GM18519 (cell line): ENCODE measurements at regions not wholly inside any gene's neighbourhood (a gene's known extent, or its start where the extent isn't known, plus 50 kb on each side); places are given as distances from the start of the nearest gene placed in this dataset.

Source experiments
- ATAC-seq: cut with Tn5 transposase; IDR thresholded peaks from one replicate; pipeline ENCODE4 v1.9.1; 2021; ENCODE audit warnings: mild to moderate bottlenecking, moderate library complexity; ENCODE audit not compliant: unreplicated experiment, low FRiP score

- ATAC-seq, result no peak
Observed at GRCh38 chr5:2201011-2201410, 318.3 kb upstream of the IRX4 start.

GRCh38 chr5:2200261-2200950, 317.7 kb upstream of the IRX4 start:
- ATAC-seq, result no peak

GRCh38 chr5:2199697-2200096, 317.0 kb upstream of the IRX4 start:
- no peak for ATAC-seq

DNA sequence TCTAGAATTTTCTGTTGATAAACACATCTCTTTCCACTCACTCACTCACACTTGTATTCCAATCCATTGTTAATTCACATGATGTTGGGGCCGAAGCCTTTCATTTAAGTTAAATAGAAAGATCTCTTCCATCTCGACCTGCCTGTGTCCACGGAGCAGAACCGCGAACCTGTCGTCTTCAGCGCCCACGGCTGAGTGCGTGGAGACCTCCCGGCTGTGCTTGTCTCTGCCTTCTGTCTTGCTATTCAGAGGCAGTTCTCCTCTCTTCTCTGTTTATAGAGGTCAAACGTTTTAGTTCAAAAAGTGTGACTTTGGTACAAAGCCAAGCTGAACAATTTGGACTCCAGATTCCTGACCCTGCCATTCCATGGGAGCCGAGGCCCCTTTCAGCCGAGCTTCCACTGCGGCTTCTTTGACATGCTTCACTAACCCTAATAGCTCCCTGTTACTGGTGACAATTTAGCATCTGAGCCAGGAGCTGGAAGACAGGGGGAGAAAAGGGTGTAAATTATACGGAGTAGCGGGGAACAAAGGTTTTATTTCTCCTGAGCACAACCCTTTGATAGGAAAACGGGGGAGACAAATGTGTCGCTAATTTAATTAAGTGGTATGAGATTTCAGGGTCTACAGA, 314.4 kb upstream of the IRX4 start:
- no peak for ATAC-seq

DNA sequence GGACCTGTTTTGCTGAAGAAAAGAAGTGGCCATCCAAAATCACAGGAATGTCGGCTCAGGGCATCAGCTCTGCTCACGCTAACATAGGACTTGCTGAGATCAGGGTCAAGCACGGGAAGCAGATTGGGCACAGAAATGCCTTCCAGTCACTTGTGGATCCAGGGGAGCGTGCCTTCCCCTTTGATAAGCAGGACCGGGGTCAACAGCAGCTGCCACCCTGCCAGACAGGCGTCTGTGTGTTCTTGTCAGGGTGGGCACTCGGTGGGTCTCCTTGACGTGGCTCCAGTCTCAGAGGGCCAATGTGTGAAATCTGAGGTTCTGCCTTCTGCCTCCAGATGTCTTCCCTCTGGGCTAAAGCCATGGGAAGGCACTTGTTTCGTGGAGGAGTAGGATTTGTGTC, 313.7 kb upstream of the IRX4 start:
- no peak for ATAC-seq

GRCh38 chr5:2194949-2195348, 312.2 kb upstream of the IRX4 start:
- no peak for ATAC-seq

DNA sequence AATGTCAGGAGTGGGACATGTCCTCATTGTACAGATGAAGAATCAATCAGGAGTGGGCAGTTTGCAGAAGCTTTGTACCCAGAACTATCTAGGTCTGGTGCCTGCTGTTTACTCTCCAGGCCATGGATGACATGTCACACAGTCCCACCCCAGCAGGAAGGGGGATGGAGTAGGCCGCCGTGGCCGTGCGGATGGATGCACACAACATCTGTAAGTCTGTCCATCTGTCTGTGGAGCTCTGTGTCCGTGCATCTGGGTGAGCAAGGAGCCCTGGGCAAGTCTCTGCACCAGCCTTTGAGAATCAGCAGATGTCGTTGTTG, 311.5 kb upstream of the IRX4 start:
- ATAC-seq, result no peak

DNA sequence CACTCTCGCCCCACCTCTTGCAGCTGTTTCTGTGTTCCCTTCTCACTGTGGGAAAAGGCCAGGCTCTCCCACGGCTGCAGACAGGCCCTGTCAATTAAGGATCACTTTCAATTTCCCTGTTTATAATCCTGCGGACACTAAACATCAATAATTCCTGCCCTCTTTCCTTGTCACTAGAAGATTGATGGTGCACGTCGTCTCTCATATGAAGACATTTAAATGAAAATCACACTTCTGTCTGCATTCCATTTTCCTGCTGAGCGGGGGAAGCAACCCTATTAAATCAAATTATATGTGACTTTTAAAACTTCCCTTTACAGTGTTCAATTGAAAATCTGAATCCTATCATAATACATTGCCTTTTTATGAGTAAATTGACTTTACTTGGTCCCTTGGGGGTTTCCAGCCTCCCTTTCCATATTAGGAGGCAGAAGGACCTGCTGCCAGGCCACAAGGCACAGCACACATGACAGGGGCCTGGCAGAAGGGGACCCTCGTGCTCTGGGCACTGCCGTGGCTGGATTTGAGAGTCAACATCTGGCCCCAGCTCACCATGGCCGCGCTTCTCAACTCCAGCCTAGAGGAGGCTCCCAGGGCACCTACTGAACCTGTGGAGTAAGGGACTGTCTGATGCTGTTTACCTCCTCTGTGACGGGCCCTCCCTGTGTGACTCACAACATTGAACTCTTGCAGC, 311.0 kb upstream of the IRX4 start:
- ATAC-seq, result no peak

DNA sequence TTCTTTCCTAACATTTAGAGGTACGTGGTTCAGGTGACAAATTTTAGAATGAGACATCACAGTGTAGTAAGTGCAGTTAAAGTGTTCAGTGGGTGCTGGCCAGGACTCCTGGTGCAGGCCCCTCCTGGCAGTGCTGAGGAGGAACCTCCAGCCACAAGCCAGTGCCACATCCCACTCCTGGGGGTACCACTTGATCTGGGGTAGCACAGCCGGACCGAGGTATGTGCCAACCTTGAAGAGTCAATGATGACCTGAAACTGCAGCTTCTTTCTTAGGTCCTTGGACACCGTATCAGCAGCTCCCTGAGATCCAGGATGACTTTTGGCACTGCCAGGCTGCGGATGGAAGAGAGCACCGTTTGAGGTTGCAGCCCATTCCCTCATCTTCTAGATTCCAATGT, 310.4 kb upstream of the IRX4 start:
- ATAC-seq, result no peak

GRCh38 chr5:2192496-2192895, 309.8 kb upstream of the IRX4 start:
- no peak for ATAC-seq

DNA sequence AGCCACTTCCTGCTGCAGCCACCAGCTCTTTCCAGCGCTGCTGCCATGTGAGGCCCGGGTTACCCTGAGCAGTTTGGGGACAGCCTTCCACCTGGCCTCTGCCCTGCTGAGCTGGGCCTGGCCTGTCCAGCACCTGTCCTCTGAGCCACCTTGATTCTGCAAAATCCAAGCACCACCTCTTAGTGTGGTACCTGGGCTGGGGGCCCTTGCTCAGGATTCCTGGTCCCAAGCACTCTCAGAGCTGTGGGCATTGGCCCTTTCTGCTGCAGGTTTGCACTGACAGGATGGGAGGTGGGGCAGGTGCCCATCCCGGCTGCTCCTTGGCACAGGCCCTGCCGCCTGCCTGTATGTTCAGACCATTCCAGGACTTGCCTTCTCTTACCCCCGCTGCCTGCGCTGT, 309.2 kb upstream of the IRX4 start:
- ATAC-seq, result no peak

DNA sequence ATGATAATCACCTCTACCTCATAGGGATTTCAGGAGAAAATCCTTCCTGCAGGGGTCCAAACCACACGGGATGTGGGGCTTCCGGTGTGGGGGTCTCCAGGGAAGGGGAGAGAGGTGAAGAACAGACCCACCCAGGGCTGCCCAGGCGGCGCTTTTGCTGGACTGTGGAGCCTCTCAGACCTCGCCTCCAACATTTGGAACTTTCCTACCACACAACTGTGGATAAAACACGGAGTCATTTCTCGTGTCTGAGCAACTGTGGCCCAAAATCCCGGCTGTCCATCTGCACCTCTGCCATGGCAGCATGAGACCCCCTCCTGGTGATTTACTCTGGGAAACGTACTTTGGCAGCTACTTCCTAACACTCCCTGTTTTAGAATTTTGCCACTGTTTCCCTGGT, 307.8 kb upstream of the IRX4 start:
- no peak for ATAC-seq

GRCh38 chr5:2188661-2189060, 305.9 kb upstream of the IRX4 start:
- no peak for ATAC-seq

GRCh38 chr5:2188137-2188536, 305.4 kb upstream of the IRX4 start:
- no peak for ATAC-seq

DNA sequence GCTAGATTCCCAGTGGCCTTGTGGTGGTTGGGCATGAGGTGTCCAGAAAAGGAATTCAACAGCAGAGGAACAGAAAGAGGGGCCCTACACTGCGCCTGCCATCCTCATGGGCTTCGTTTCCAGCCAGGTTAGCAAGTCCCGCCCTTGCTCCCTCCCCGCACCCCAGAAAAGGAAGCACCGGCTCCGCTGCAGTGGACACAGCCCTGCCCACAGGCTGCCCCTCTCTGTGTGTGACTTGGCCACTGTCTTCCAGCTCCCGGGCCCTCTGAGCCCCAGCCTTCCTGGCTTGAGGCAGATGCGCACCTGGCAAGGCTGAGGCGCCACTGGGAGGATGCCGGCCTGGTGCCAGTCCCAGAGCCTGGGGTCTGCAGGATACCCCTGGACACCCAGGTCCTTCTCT, 305.0 kb upstream of the IRX4 start:
- no peak for ATAC-seq

- no peak for ATAC-seq
Observed at GRCh38 chr5:2187156-2187555, 304.4 kb upstream of the IRX4 start.

DNA sequence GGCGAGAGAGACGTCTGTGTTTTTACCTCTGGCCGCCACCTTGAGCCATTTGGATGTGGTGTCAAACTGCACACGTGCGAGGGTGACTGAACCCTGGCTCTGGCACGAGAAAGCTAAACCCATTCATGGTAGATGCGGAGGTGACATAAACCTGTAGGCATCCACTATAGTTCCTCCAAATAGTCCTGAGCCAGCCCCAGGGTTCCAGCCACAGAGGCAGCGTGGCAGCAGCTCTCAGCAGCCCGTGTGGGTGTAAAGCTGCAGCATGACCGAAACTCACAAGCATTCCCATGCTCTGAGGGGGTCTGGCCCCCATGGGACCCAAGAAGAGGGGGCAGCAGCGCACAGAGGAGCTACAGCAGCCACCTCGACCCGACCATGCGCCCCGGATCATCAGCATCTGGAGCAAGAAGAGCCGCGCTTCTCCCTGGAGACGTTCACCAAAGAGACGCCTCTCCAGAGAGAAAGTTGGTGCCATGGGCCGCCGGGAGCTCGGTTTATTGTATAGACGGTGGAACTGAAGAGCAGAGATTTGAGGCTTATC, 303.8 kb upstream of the IRX4 start:
- ATAC-seq, result no peak

GRCh38 chr5:2185646-2186471, 303.1 kb upstream of the IRX4 start:
- ATAC-seq, result no peak

DNA sequence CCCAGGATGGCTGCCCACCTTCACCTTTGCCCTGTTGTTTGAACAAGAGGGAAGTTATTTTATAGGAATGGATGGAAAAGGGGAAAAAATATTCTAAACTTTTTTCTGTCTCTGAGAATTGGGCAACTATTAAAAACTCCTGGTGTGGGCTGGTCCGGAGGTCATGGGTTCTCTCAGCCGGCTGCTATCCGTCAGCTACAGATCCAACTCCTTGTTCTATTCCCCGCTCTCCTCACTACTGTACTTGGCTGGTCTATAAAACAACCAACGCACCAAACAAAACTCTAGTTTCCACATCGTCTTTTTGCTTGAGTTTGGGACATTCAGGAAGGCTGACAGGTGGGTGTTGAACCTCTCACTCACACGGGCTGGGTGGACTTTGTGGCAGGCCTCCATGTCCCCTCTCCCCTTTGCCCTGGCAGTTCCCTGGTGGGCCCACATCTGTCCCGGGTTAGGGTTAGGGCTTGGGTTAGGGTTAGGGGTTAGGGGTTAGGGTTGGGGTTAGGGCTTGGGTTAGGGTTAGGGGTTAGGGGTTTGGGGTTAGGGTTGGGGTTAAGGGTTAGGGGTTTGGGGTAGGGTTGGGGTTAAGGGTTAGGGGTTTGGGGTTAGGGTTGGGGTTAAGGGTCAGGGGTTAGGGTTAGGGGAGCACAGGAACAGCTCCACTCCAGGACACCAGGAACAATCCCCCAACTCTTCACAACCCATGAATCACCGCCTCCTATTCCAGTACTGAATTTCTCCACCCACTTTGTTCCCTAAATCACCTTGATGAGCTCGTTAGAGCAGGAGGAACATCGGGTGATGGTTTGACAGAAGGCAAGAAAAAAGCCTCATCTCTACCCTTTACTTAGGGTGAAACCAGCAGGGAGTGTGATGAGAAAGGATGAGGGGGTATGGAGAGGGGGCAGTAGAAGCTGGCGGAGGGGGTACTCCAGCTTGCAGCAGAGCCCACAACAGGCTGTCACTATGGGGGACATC, 302.1 kb upstream of the IRX4 start:
- no peak for ATAC-seq

DNA sequence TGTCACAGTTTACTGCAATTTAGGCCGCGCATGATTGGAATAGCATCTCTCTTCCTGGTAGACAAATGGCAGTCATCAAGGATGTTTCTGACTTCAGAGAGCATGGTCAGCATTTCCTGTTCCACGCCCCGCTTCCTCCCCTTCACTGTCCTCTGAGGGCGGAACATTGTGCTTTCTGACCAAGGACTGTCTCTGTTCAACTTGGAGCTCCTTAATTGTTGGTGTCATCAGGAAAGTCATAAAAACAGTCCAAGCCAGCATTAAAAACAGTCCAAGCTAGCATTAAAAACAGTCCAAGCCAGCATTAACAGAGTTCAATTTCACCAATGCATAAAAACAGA, 301.3 kb upstream of the IRX4 start:
- no peak for ATAC-seq
